ENCODE measurements at regions not wholly inside any gene's neighbourhood (a gene's known extent, or its start where the extent isn't known, plus 50 kb on each side); places are given as distances from the start of the nearest gene placed in this dataset.

DNA sequence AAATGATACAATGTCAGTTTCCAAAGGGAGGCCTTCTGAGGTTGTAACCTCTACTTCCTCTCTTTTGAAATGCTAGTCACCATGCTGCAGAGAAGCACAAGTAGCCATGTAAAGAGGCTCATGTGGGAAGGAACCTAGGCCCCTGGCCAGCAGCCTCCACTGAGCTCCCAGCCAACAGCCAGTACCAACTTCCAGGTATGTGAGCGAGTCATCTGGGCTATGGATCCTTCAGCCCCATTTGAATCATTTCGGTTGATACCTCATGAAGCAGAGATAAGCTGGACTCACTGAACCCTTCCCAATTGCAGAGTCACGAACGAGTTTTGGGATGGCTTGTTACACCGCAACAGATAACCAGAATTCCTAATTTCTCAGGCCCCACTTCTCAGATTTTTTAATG, 187.0 kb upstream of the LDB2 start:
- Histone ChIP-seq H3K9me3 (no peaks in the 10 kb centered on the region), H3K27ac (no peak overlapping the region), H3K27me3 (no peaks in the 10 kb centered on the region), H3K4me1 (no peaks in the 10 kb centered on the region), H3K36me3 (no peaks in the 10 kb centered on the region), H3K4me3 (no peak overlapping the region)
- DNase-seq = no peak
- TF ChIP-seq POLR2A (IDR thresholded peaks at IDR 0.05) (no peak), EP300 (IDR thresholded peaks at IDR 0.05) (no peak), POLR2AphosphoS5 (IDR thresholded peaks at IDR 0.05) (no peak)
- TF ChIP-seq, protein P1, sequence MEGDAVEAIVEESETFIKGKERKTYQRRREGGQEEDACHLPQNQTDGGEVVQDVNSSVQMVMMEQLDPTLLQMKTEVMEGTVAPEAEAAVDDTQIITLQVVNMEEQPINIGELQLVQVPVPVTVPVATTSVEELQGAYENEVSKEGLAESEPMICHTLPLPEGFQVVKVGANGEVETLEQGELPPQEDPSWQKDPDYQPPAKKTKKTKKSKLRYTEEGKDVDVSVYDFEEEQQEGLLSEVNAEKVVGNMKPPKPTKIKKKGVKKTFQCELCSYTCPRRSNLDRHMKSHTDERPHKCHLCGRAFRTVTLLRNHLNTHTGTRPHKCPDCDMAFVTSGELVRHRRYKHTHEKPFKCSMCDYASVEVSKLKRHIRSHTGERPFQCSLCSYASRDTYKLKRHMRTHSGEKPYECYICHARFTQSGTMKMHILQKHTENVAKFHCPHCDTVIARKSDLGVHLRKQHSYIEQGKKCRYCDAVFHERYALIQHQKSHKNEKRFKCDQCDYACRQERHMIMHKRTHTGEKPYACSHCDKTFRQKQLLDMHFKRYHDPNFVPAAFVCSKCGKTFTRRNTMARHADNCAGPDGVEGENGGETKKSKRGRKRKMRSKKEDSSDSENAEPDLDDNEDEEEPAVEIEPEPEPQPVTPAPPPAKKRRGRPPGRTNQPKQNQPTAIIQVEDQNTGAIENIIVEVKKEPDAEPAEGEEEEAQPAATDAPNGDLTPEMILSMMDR (IDR thresholded peaks at IDR 0.05) = no peak
- WGBS, 5 donors = 92 to 94% (median 93%) methylated on average over 4 to 5 of the region's 5 CpGs
- intact Hi-C loops (cut with DNase I; ENCODE audit: low total_unique reads) = no loop called here

DNA sequence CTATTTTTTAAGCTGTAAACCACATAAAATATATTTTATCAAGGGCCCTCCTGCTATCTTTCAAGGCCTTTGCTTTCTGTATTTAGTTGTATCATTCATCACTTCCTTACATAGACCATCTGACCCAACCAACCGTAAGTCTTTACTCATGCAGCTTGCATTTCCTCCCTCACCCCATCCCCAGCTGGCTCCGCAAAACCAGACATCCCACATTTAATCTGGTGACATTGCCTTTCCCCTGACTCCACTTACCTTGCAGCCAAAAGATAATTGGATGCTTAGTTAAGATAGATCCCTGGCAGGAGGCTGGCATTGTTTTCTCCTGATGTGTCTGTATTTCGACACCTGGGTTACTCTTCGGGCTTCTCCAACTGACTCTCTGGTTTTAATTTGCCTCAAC, 183.7 kb upstream of the LDB2 start:
- no peaks in the 10 kb centered on the region for H3K4me1 ChIP-seq
- H3K9me3 ChIP-seq = no peaks in the 10 kb centered on the region
- intact Hi-C loops (cut with DNase I; ENCODE audit: low total_unique reads) = no loop called here
- H3K4me3 ChIP-seq = no peak overlapping the region
- DNase-seq = no peak
- WGBS, 5 donors = 85 to 92% (median 92%) methylated on average over 4 of the region's 4 CpGs
- no peak for TF ChIP-seq EP300 (IDR thresholded peaks at IDR 0.05)
- TF ChIP-seq POLR2A (IDR thresholded peaks at IDR 0.05) = no peak
- TF ChIP-seq, protein P1 (IDR thresholded peaks at IDR 0.05) = no peak
- no peak for TF ChIP-seq POLR2AphosphoS5 (IDR thresholded peaks at IDR 0.05)
- H3K27me3 ChIP-seq = no peaks in the 10 kb centered on the region
- no peak overlapping the region for H3K27ac ChIP-seq
- H3K36me3 ChIP-seq = no peaks in the 10 kb centered on the region

DNA sequence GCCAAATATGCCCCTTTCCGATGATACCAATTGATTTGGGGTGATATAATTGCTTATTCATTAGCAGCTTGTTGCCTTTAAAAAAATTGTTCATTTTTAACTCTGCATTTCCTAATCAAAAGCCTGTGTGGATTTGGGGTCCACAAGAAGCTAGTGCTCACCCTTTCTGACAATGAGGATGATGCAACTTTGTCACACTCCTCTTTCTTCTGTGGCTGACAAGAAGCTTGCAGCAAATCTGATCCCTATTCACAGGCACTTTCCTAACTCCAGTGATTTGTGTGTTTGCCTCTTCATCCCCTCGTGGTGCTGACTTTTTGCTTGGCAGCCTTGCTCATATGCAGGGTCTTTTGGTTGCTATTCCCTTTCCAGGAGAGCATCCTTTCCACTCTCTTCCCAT, 182.7 kb upstream of the LDB2 start:
- Histone ChIP-seq H3K27me3 (no peaks in the 10 kb centered on the region), H3K9me3 (no peaks in the 10 kb centered on the region), H3K4me3 (no peak overlapping the region), H3K4me1 (no peaks in the 10 kb centered on the region), H3K36me3 (no peaks in the 10 kb centered on the region), H3K27ac (no peak overlapping the region)
- TF ChIP-seq, protein P1 (IDR thresholded peaks at IDR 0.05) = no peak
- TF ChIP-seq POLR2A (IDR thresholded peaks at IDR 0.05) (no peak), EP300 (IDR thresholded peaks at IDR 0.05) (no peak), POLR2AphosphoS5 (IDR thresholded peaks at IDR 0.05) (no peak)
- WGBS, 5 donors = 56 to 69% (median 65%) methylated on average over 2 of the region's 2 CpGs
- no peak for DNase-seq
- intact Hi-C loops (cut with DNase I; ENCODE audit: low total_unique reads) = no loop called here

DNA sequence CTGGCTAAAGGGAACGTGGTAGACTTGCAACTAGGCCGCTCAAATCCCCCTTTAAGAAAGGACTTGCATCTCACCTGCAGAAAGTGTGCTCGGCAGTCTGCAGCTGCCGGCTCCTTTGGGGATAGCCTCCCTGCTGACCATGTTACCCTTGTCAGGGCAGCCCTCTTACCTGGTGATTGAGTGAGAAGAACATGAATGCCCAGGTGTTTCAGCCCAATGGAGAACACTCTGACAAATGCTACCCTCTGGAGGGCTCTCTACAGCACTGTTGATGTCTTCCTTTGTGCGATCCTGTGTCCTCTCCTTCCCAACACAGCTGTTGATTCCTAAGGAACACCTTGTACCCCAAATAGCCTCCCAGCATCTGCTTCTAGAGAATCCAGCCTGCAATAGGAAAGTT, 178.7 kb upstream of the LDB2 start:
- H3K27me3 ChIP-seq = no peaks in the 10 kb centered on the region
- H3K9me3 ChIP-seq = no peaks in the 10 kb centered on the region
- 83 to 94% (median 87%) methylated on average over 5 of the region's 5 CpGs for WGBS, 5 donors
- H3K36me3 ChIP-seq = no peaks in the 10 kb centered on the region
- no peaks in the 10 kb centered on the region for H3K4me1 ChIP-seq
- no peak for DNase-seq
- no peak overlapping the region for H3K27ac ChIP-seq
- TF ChIP-seq POLR2AphosphoS5 (IDR thresholded peaks at IDR 0.05) = no peak
- TF ChIP-seq POLR2A (IDR thresholded peaks at IDR 0.05) = no peak
- TF ChIP-seq EP300 (IDR thresholded peaks at IDR 0.05) = no peak
- no peak overlapping the region for H3K4me3 ChIP-seq
- intact Hi-C loops (cut with DNase I; ENCODE audit: low total_unique reads) = no loop called here

DNA sequence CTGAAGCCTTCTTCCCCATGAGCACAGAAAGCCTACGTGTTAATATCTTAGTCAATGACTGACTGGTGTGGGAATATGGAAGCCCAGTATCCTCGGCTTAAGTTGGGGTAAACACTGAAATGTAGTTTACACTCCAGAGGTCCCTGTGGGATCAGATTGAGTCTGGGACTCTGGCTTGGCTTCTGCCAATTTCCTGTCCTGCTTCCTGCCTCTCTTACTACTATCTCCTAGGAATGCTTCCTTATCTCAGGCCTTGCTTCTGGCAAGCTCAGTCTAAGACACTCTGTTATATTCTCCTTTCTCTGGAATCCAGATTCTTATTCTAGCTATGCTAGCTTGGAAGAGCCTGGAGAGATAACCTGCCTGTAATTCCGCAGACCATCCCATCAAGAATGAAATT, 174.0 kb upstream of the LDB2 start:
- no peak overlapping the region for H3K4me3 ChIP-seq
- TF ChIP-seq POLR2A (IDR thresholded peaks at IDR 0.05) (no peak), POLR2AphosphoS5 (IDR thresholded peaks at IDR 0.05) (no peak), EP300 (IDR thresholded peaks at IDR 0.05) (no peak)
- TF ChIP-seq, protein P1 (IDR thresholded peaks at IDR 0.05) = no peak
- intact Hi-C loops (cut with DNase I; ENCODE audit: low total_unique reads) = no loop called here
- WGBS, 5 donors = 59 to 72% (median 63%) methylated on average over 3 of the region's 3 CpGs
- H3K27ac ChIP-seq = no peak overlapping the region
- H3K36me3 ChIP-seq = no peaks in the 10 kb centered on the region
- H3K27me3 ChIP-seq = no peaks in the 10 kb centered on the region
- peak in 1 of 2 donors; percentile 22 for DNase-seq
- H3K9me3 ChIP-seq = peaks cover 0 to 5% (median 0%) of the 10 kb centered on the region in 4 donors
- H3K4me1 ChIP-seq = peaks cover 0 to 6% (median 0%) of the 10 kb centered on the region in 4 donors

All from stomach (tissue), 8 donors.